Pancreas (tissue), 10 donors: ENCODE measurements at regions not wholly inside any gene's neighbourhood (a gene's known extent, or its start where the extent isn't known, plus 50 kb on each side); places are given as distances from the start of the nearest gene placed in this dataset.

Experiments used
- ATAC-seq, 4 donors: fragments of 200-7000 bp; cut with Tn5 transposase; one replicate each; pipeline versions ENCODE4 v1.8.0 to v1.9.1; 2020; ENCODE audit warnings: mild to moderate bottlenecking in 4 of 4, moderate library complexity in 4 of 4
- DNase-seq, 6 donors: peaks; one replicate each; pipeline ENCODE4 v3.0.0-alpha.2; 2020
- FAIRE-seq: peaks from 2 replicates; lab custom pipeline; 2012; peaks lifted over from hg19 to GRCh38; lab: Jason Lieb, UNC
- H3K27ac ChIP-seq, 4 donors: fragments of 200-600 bp; sonication (generic); 1 replicate in 3 of 4; 2 replicates in 1 of 4; pipeline versions ENCODE4 v1.5.0 to v1.8.0; 2020
- H3K27me3 ChIP-seq, 4 donors: fragments of 200-600 bp; one replicate each; pipeline ENCODE4 v1.8.0; 2021
- H3K36me3 ChIP-seq, 3 donors: fragments of 200-600 bp; sonication (generic) in 1 of 3; one replicate each; pipeline versions ENCODE4 v1.5.0 to v1.8.0; 2020 to 2021
- H3K4me1 ChIP-seq, 3 donors: fragments of 200-600 bp; one replicate each; pipeline ENCODE4 v1.8.0; 2021
- H3K4me3 ChIP-seq, 4 donors: fragments of 200-600 bp; sonication (generic) in 2 of 4; one replicate each; pipeline versions ENCODE4 v1.5.0 to v1.8.0; 2020 to 2021
- H3K9me3 ChIP-seq, 4 donors: fragments of 200-600 bp; one replicate each; pipeline ENCODE4 v1.8.0; 2021
- CTCF ChIP-seq, 4 donors: fragments of 200-600 bp; sonication (generic) in 3 of 4; IDR thresholded peaks; one replicate each; pipeline versions ENCODE4 v1.5.0 to v1.8.0; 2021; ENCODE audit warnings: antibody characterized with exemption in 4 of 4
- WGBS, 2 donors: extraction: QIAGEN DNeasy Blood & Tissue Kit; methylation state at CpG; one replicate each; pipeline ENCODE4 v1.1.7; 2013; 5-methylcytosine and 5-hydroxymethylcytosine counted together
- intact Hi-C, 3 donors: fragments of 100-400 bp; cut with DNase I; formaldehyde crosslinking; loops; one replicate each; pipeline versions ENCODE4 v1.11.1 to v1.14.2; 2022
- donor health status: healthy with polysubstance abuse.
- donor health status: DM: no; HTN: no; CAD: no; lungs with moderate emphysema.
- donor health status: DM: no; HTN: no; CAD: no.
- donor health status: control.
- donor health status: control.
- donor health status: Bipolar disorder and iron deficiency.
- donor health status: DM: yes; HTN: yes; CAD: no.
- donor health status: DM: no; HTN: no; CAD: no.
- donor health status: DM: no; HTN: no; CAD: no.
- donor health status: DM: yes; HTN: yes; CAD: no.

GRCh38 chr6:1510239-1510638, 99.5 kb upstream of the FOXC1 start:
- no peaks in the 10 kb centered on the region for H3K4me1 ChIP-seq
- FAIRE-seq: no peak
- 48 to 60% methylated on average over 3 of the region's 3 CpGs for WGBS, 2 donors
- H3K27me3 ChIP-seq: no peaks in the 10 kb centered on the region
- no peaks in the 10 kb centered on the region for H3K36me3 ChIP-seq
- no peak for TF ChIP-seq CTCF (IDR thresholded peaks at IDR 0.05)
- no peak for ATAC-seq
- no peaks in the 10 kb centered on the region for H3K9me3 ChIP-seq
- no peak for DNase-seq
- intact Hi-C loops: no loop called here
- H3K4me3 ChIP-seq: no peak overlapping the region
- no peak overlapping the region for H3K27ac ChIP-seq

- no peak overlapping the region for H3K4me3 ChIP-seq
- no peak for TF ChIP-seq CTCF (IDR thresholded peaks at IDR 0.05)
- no peak overlapping the region for H3K27ac ChIP-seq
- no peaks in the 10 kb centered on the region for H3K36me3 ChIP-seq
- peaks cover 0 to 5% (median 0%) of the 10 kb centered on the region in 4 donors for H3K27me3 ChIP-seq
- intact Hi-C loops: no loop called here
- ATAC-seq (no peak), DNase-seq (no peak), FAIRE-seq (no peak)
- H3K4me1 ChIP-seq: no peaks in the 10 kb centered on the region
- H3K9me3 ChIP-seq: no peaks in the 10 kb centered on the region
- WGBS, 2 donors: 46 to 50% methylated on average over 3 of the region's 3 CpGs
These were observed 96.4 kb upstream of the FOXC1 start for GRCh38 chr6:1513215-1513780.

- 34 to 55% methylated on average over 3 of the region's 3 CpGs for WGBS, 2 donors
- intact Hi-C loops: no loop called here
- no peak overlapping the region for H3K27ac ChIP-seq
- no peak overlapping the region for H3K4me3 ChIP-seq
- DNase-seq: no peak
- peaks cover 0 to 5% (median 0%) of the 10 kb centered on the region in 4 donors for H3K27me3 ChIP-seq
- H3K4me1 ChIP-seq: no peaks in the 10 kb centered on the region
- no peaks in the 10 kb centered on the region for H3K9me3 ChIP-seq
- TF ChIP-seq CTCF (IDR thresholded peaks at IDR 0.05): no peak
- FAIRE-seq: no peak
- no peaks in the 10 kb centered on the region for H3K36me3 ChIP-seq
- ATAC-seq: no peak
These were observed 95.6 kb upstream of the FOXC1 start for GRCh38 chr6:1514078-1514477.

GRCh38 chr6:1515280-1515679, 94.4 kb upstream of the FOXC1 start:
- ATAC-seq: no peak
- no peak overlapping the region for H3K27ac ChIP-seq
- no peaks in the 10 kb centered on the region for H3K36me3 ChIP-seq
- no peak for DNase-seq
- peaks cover 0 to 5% (median 0%) of the 10 kb centered on the region in 4 donors for H3K27me3 ChIP-seq
- no peak overlapping the region for H3K4me3 ChIP-seq
- 86 to 87% methylated on average over 31 of the region's 31 CpGs for WGBS, 2 donors
- intact Hi-C loops: no loop called here
- H3K4me1 ChIP-seq: no peaks in the 10 kb centered on the region
- no peak for FAIRE-seq
- no peaks in the 10 kb centered on the region for H3K9me3 ChIP-seq
- no peak for TF ChIP-seq CTCF (IDR thresholded peaks at IDR 0.05)

- no peak for ATAC-seq
These were observed 93.9 kb upstream of the FOXC1 start for GRCh38 chr6:1515781-1516180.

More at GRCh38 chr6:1515781-1516180, 93.9 kb upstream of the FOXC1 start:
- FAIRE-seq (no peak), DNase-seq (no peak)
- no peaks in the 10 kb centered on the region for H3K4me1 ChIP-seq
- WGBS, 2 donors: 89 to 96% methylated on average over 4 of the region's 4 CpGs
- peaks cover 0 to 5% (median 0%) of the 10 kb centered on the region in 4 donors for H3K27me3 ChIP-seq
- intact Hi-C loops: no loop called here
- no peaks in the 10 kb centered on the region for H3K36me3 ChIP-seq
- H3K9me3 ChIP-seq: no peaks in the 10 kb centered on the region
- no peak for TF ChIP-seq CTCF (IDR thresholded peaks at IDR 0.05)
- H3K27ac ChIP-seq: no peak overlapping the region
- no peak overlapping the region for H3K4me3 ChIP-seq
